Esophagus squamous epithelium (tissue), 4 donors: ENCODE measurements at regions not wholly inside any gene's neighbourhood (a gene's known extent, or its start where the extent isn't known, plus 50 kb on each side); places are given as distances from the start of the nearest gene placed in this dataset.

Experiments used
- POLR2A ChIP-seq, 4 donors: fragments of 450-650 bp; IDR thresholded peaks; one replicate each; pipeline ENCODE4 v1.6.1; 2017; ENCODE audit warnings: antibody characterized with exemption in 4 of 4, mild to moderate bottlenecking in 4 of 4, moderate library complexity in 3 of 4
- TF ChIP-seq, protein P1 (sequence below), 6 experiments: fragments of 450-650 bp in 4 of 6; fragments of 200-600 bp in 2 of 6; sonication (generic) in 2 of 6; IDR thresholded peaks; one replicate each; pipeline ENCODE4 v1.5.1; 2016 to 2019; ENCODE audit warnings: antibody characterized with exemption in 6 of 6, mild to moderate bottlenecking in 4 of 6, moderate library complexity in 4 of 6

DNA sequence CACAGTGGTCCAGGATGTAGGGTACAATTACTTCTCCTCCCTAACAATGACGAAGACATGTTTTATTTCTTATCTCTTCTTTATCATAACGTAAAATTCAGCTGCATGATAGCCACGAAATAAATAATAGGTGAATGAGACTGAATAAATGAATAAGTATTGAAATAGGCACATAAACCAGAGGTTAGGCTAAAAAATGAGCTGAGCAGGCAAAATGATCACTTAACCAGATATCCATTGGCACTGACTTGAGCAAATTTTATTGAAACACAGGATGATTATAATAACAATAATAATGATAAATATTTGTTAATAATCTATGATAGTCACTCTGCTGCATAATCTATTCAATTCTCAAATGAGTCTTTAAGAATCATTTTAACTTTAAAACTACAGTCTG lies 506.9 kb upstream of the ZNF804A start:
- TF ChIP-seq, protein P1, sequence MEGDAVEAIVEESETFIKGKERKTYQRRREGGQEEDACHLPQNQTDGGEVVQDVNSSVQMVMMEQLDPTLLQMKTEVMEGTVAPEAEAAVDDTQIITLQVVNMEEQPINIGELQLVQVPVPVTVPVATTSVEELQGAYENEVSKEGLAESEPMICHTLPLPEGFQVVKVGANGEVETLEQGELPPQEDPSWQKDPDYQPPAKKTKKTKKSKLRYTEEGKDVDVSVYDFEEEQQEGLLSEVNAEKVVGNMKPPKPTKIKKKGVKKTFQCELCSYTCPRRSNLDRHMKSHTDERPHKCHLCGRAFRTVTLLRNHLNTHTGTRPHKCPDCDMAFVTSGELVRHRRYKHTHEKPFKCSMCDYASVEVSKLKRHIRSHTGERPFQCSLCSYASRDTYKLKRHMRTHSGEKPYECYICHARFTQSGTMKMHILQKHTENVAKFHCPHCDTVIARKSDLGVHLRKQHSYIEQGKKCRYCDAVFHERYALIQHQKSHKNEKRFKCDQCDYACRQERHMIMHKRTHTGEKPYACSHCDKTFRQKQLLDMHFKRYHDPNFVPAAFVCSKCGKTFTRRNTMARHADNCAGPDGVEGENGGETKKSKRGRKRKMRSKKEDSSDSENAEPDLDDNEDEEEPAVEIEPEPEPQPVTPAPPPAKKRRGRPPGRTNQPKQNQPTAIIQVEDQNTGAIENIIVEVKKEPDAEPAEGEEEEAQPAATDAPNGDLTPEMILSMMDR (IDR thresholded peaks at IDR 0.05): no peak
- TF ChIP-seq POLR2A (IDR thresholded peaks at IDR 0.05): no peak
